Testis (tissue), 2 donors: ENCODE measurements at regions not wholly inside any gene's neighbourhood (a gene's known extent, or its start where the extent isn't known, plus 50 kb on each side); places are given as distances from the start of the nearest gene placed in this dataset.

Source experiments
- DNase-seq: peaks from one replicate; pipeline ENCODE4 v3.0.0-alpha.2; 2019
- H3K27ac ChIP-seq, 2 donors: fragments of 200-600 bp; sonication (generic); one replicate each; pipeline ENCODE4 v1.5.1; 2019
- H3K27me3 ChIP-seq: fragments of 200-600 bp; sonication (generic); one replicate; pipeline ENCODE4 v1.5.1; 2019
- H3K36me3 ChIP-seq: fragments of 200-600 bp; sonication (generic); one replicate; pipeline ENCODE4 v1.5.1; 2017; ENCODE audit warnings: low read depth; ENCODE audit errors: missing control alignments
- H3K4me1 ChIP-seq: fragments of 200-600 bp; sonication (generic); one replicate; pipeline ENCODE4 v1.5.1; 2019
- H3K4me3 ChIP-seq, 2 donors: fragments of 200-600 bp; sonication (generic); one replicate each; pipeline ENCODE4 v1.5.1; 2017 to 2019
- H3K9me3 ChIP-seq: fragments of 200-600 bp; sonication (generic); one replicate; pipeline ENCODE4 v1.5.1; 2017
- CTCF ChIP-seq, 3 experiments: fragments of 450-650 bp in 2 of 3; fragments of 200-600 bp in 1 of 3; sonication (generic) in 1 of 3; IDR thresholded peaks; one replicate each; pipeline ENCODE4 v1.5.1; 2016 to 2019; ENCODE audit warnings: antibody characterized with exemption in 3 of 3, mild to moderate bottlenecking in 2 of 3, moderate library complexity in 1 of 3
- POLR2A ChIP-seq: fragments of 450-650 bp; IDR thresholded peaks from one replicate; pipeline ENCODE4 v1.6.1; 2017; ENCODE audit warnings: antibody characterized with exemption, mild to moderate bottlenecking, moderate library complexity
- WGBS, 2 donors: methylation state at CpG; one replicate each; pipeline ENCODE4 v1.1.5; 2018; 5-methylcytosine and 5-hydroxymethylcytosine counted together
- intact Hi-C: fragments of 100-400 bp; cut with DNase I; formaldehyde crosslinking; loops from one replicate; pipeline ENCODE4 v1.15.1; 2023; ENCODE audit warnings: low total_unique reads

- intact Hi-C loops = no loop called here
- Histone ChIP-seq H3K4me1 (no peaks in the 10 kb centered on the region), H3K27ac (no peak overlapping the region), H3K9me3 (no peaks in the 10 kb centered on the region), H3K27me3 (no peaks in the 10 kb centered on the region), H3K36me3 (no peaks in the 10 kb centered on the region), H3K4me3 (no peak overlapping the region)
- WGBS, 2 donors = 91 to 97% methylated on average over 4 of the region's 4 CpGs
- TF ChIP-seq CTCF (IDR thresholded peaks at IDR 0.05) (no peak), POLR2A (no peak)
- DNase-seq = no peak
Measured at GRCh38 chr5:125478599-125478998, 732.2 kb upstream of the ZNF608 start.

GRCh38 chr5:125480911-125481310, 734.5 kb upstream of the ZNF608 start:
- H3K27me3 ChIP-seq = no peaks in the 10 kb centered on the region
- no peak overlapping the region for H3K27ac ChIP-seq
- no peaks in the 10 kb centered on the region for H3K9me3 ChIP-seq
- peaks cover 5% of the 10 kb centered on the region for H3K4me1 ChIP-seq
- no peak for TF ChIP-seq POLR2A
- TF ChIP-seq CTCF (IDR thresholded peaks at IDR 0.05) = no peak
- no peaks in the 10 kb centered on the region for H3K36me3 ChIP-seq
- intact Hi-C loops = no loop called here
- no peak for DNase-seq
- 78 to 88% methylated on average over 5 of the region's 5 CpGs for WGBS, 2 donors
- no peak overlapping the region for H3K4me3 ChIP-seq

GRCh38 chr5:125481506-125482465, 735.3 kb upstream of the ZNF608 start:
- H3K27me3 ChIP-seq = no peaks in the 10 kb centered on the region
- H3K4me1 ChIP-seq = peaks cover 5% of the 10 kb centered on the region
- H3K27ac ChIP-seq = no peak overlapping the region
- intact Hi-C loops = no loop called here
- DNase-seq = no peak
- H3K4me3 ChIP-seq = no peak overlapping the region
- no peak for TF ChIP-seq CTCF (IDR thresholded peaks at IDR 0.05)
- no peak for TF ChIP-seq POLR2A
- 80 to 83% methylated on average over 7 of the region's 7 CpGs for WGBS, 2 donors
- no peaks in the 10 kb centered on the region for H3K36me3 ChIP-seq
- H3K9me3 ChIP-seq = no peaks in the 10 kb centered on the region

- intact Hi-C loops = no loop called here
- H3K4me3 ChIP-seq = no peak overlapping the region
- DNase-seq = no peak
- no peaks in the 10 kb centered on the region for H3K9me3 ChIP-seq
- no peaks in the 10 kb centered on the region for H3K27me3 ChIP-seq
- H3K27ac ChIP-seq = no peak overlapping the region
- H3K4me1 ChIP-seq = peaks cover 5% of the 10 kb centered on the region
- TF ChIP-seq CTCF (IDR thresholded peaks at IDR 0.05) (no peak), POLR2A (no peak)
- WGBS, 2 donors = 93 to 100% methylated on average over 1 of the region's 1 CpG
- no peaks in the 10 kb centered on the region for H3K36me3 ChIP-seq
Measured at GRCh38 chr5:125483609-125484008, 737.2 kb upstream of the ZNF608 start.
